GM19463 (cell line): ENCODE measurements at regions not wholly inside any gene's neighbourhood (a gene's known extent, or its start where the extent isn't known, plus 50 kb on each side); places are given as distances from the start of the nearest gene placed in this dataset.
"Not testable (repeated sequence)": the region's sequence is repeated elsewhere in the genome, so short reads cannot be mapped to it uniquely, and the experiment has no call there.

Experiments used
- ATAC-seq: cut with Tn5 transposase; IDR thresholded peaks from one replicate; pipeline ENCODE4 v1.9.1; 2021; ENCODE audit warnings: mild to moderate bottlenecking, moderate library complexity; ENCODE audit not compliant: unreplicated experiment

GRCh38 chr13:81375709-81376108 lies 1034.8 kb upstream of the SPRY2 start:
- ATAC-seq: no peak

- ATAC-seq: not testable (repeated sequence)
Observed at GRCh38 chr13:81362711-81363110, 1021.8 kb upstream of the SPRY2 start.

GRCh38 chr13:81350056-81350455 lies 1009.1 kb upstream of the SPRY2 start:
- ATAC-seq: no peak

GRCh38 chr13:81340118-81341069 lies 999.5 kb upstream of the SPRY2 start:
- not testable (repeated sequence) for ATAC-seq

- ATAC-seq: not testable (repeated sequence)
Observed at GRCh38 chr13:81339666-81340065, 998.7 kb upstream of the SPRY2 start.

- no peak for ATAC-seq
Observed at GRCh38 chr13:81334481-81334880, 993.6 kb upstream of the SPRY2 start.

- no peak for ATAC-seq
Observed at GRCh38 chr13:81326913-81327312, 986.0 kb upstream of the SPRY2 start.

GRCh38 chr13:81320516-81320915 lies 979.6 kb upstream of the SPRY2 start:
- no peak for ATAC-seq

- ATAC-seq: no peak
Observed at GRCh38 chr13:81319351-81319750, 978.4 kb upstream of the SPRY2 start.

- no peak for ATAC-seq
Observed at GRCh38 chr13:81318231-81319019, 977.5 kb upstream of the SPRY2 start.

- no peak for ATAC-seq
Observed at GRCh38 chr13:81314461-81314860, 973.5 kb upstream of the SPRY2 start.

GRCh38 chr13:81305928-81306327 lies 965.0 kb upstream of the SPRY2 start:
- ATAC-seq: no peak

- no peak for ATAC-seq
Observed at GRCh38 chr13:81304121-81304659, 963.3 kb upstream of the SPRY2 start.

- ATAC-seq: no peak
Observed at GRCh38 chr13:81302677-81303076, 961.8 kb upstream of the SPRY2 start.

- no peak for ATAC-seq
Observed at GRCh38 chr13:81302125-81302524, 961.2 kb upstream of the SPRY2 start.

GRCh38 chr13:81295177-81295576 lies 954.3 kb upstream of the SPRY2 start:
- no peak for ATAC-seq

- ATAC-seq: no peak
Observed at GRCh38 chr13:81293594-81294164, 952.8 kb upstream of the SPRY2 start.

GRCh38 chr13:81283561-81283960 lies 942.6 kb upstream of the SPRY2 start:
- no peak for ATAC-seq

GRCh38 chr13:81283062-81283461 lies 942.1 kb upstream of the SPRY2 start:
- no peak for ATAC-seq

- ATAC-seq: no peak
Observed at GRCh38 chr13:81275666-81276258, 934.8 kb upstream of the SPRY2 start.

- no peak for ATAC-seq
Observed at GRCh38 chr13:81247711-81248110, 906.8 kb upstream of the SPRY2 start.
